NCI-H2227 (cell line): ENCODE measurements at regions not wholly inside any gene's neighbourhood (a gene's known extent, or its start where the extent isn't known, plus 50 kb on each side); places are given as distances from the start of the nearest gene placed in this dataset.
A peak's percentile ranks its signal among the peaks of the same experiment; 100 is the strongest.

ENCODE experiments used
- DNase-seq: peaks from one replicate; lab custom pipeline; 2025; ENCODE audit not compliant: unreplicated experiment; lab: John Stamatoyannopoulos, UW

- DNase-seq: peak; percentile 69
Observed at GRCh38 chr7:55641273-55641691, 69.0 kb upstream of the VOPP1 start.

DNA sequence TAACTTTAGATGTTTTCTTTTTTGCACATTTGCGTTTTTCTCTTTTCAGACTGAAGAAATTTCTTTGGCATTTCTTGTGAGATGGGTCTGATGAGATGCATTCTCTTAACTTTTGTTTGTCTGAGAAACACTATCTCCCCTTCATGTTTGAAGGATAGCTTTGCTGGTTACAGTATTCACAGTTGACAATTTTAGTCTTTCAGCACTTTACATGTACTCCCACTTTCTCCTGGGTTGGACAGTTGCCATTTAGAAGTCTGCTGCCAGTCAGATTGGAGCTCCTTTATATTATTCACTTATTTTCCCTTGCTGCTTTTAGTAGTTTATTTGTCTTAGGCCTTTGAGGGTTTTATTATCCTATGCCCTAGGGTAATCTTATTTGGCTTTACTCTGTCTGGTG lies 67.3 kb upstream of the VOPP1 start:
- DNase-seq: no peak

- no peak for DNase-seq
Observed at GRCh38 chr7:55629051-55629677, 56.9 kb upstream of the VOPP1 start.

GRCh38 chr7:55624813-55625212 lies 52.5 kb upstream of the VOPP1 start:
- no peak for DNase-seq

DNA sequence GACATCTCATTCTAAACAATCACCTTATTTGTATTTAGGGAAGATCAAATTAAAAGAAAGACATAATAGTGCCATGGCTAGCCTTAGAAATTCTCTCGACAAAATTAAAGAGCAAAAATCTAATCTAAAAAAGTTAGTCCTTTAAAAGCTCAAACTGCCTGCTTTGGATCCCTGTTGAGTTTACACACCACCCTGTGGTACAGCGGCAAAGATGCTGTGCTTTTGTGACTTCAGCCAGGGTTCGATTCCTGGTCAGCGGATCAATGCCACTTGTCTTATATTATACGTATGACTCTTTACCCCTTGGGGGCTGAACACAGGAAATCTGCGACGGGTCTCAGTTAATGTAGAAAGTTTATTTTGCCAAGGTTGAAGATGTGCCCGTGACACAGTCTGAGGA lies 51.3 kb upstream of the VOPP1 start:
- no peak for DNase-seq

DNA sequence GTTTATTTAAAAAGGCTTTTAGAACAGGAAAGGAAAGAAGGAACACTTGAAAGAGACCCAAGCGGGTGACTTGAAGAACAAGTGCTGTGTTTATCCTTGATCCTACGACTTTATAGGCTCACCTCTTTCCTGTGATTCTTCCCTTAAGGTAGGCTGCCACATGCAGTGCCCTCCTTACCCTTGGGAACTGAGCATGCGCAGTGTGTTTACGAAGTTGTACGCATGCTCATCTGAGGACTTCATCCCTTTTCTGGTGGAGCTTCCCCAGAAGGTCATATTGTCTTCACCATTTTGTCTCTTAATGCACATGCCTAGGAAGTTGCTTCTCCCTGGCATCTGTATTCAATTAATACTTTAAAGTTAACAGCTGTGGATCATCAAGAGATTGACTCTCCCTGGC lies 49.9 kb upstream of the VOPP1 start:
- DNase-seq: no peak
